Pulmonary artery endothelial cell (primary cell): ENCODE measurements at regions not wholly inside any gene's neighbourhood (a gene's known extent, or its start where the extent isn't known, plus 50 kb on each side); places are given as distances from the start of the nearest gene placed in this dataset.

ENCODE experiments used
- DNase-seq: peaks from one replicate; pipeline ENCODE4 v3.0.0-alpha.2; 2011; ENCODE audit warnings: low read depth, low spot score

DNA sequence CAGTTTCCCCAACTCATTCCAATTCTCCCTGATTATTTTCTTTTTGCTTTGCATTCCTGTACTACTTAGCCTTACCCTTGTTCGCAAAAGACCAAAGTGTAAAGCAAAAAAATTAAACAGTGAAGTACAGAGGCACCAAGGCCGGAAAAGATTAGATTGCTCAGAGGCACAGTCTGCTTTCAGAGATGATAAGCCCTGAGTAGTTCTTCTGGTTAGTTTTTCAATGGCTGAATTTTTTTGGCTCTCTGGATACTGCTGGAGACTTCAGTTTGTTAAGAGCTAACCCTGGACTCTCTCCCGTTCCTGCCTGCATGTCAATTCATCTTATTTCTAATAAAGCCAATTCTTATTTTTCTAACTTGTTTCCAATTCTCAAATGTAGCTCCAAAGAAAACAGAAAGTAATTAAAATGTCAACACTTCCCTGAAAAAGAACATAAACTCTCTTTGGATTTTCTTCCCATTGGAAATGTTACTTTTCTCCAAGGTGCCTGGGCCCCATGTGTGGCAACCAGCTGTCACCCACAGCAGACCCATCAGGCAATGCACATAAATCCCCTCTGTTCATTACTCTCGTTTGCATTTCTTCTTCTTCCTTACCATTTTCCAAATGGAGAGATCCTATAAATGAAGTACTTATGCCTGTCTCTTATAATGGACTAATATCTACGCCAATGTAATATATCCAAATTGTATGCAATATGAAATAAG is 142.8 kb downstream of the BTG1 start:
- no peak for DNase-seq

- no peak for DNase-seq
Measured at GRCh38 chr12:92002195-92002649, 143.4 kb downstream of the BTG1 start.

- DNase-seq, result no peak
Measured at GRCh38 chr12:92000597-92000996, 145.0 kb downstream of the BTG1 start.

- no peak for DNase-seq
Measured at GRCh38 chr12:91999823-92000222, 145.8 kb downstream of the BTG1 start.

DNA sequence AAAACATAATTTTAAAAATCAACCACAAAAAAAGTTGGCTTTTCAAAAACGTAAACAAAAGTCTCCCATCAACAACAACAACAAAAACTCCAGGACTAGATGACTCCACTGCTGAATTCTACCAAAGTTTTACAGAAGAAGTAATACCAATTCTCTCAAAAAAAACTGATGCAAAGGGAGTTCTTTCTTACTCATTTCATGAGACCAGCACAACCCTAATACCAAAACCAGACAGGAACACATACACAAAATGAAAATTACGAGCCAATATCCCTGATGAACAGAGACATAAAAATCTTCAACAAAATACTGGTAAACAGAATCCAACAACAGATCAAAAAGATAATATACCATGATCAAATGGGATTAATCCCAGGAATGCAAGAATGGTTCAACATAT is 147.3 kb downstream of the BTG1 start:
- DNase-seq, result no peak

GRCh38 chr12:91994208-91994797 is 151.3 kb downstream of the BTG1 start:
- no peak for DNase-seq

- no peak for DNase-seq
Measured at GRCh38 chr12:91993287-91994017, 152.2 kb downstream of the BTG1 start.

- no peak for DNase-seq
Measured at GRCh38 chr12:91991399-91992187, 154.1 kb downstream of the BTG1 start.

GRCh38 chr12:91990525-91990924 is 155.1 kb downstream of the BTG1 start:
- peak; percentile 92 for DNase-seq

- DNase-seq, result no peak
Measured at GRCh38 chr12:91989143-91989542, 156.5 kb downstream of the BTG1 start.

- peak; percentile 94 for DNase-seq
Measured at GRCh38 chr12:91988086-91988923, 157.3 kb downstream of the BTG1 start.

DNA sequence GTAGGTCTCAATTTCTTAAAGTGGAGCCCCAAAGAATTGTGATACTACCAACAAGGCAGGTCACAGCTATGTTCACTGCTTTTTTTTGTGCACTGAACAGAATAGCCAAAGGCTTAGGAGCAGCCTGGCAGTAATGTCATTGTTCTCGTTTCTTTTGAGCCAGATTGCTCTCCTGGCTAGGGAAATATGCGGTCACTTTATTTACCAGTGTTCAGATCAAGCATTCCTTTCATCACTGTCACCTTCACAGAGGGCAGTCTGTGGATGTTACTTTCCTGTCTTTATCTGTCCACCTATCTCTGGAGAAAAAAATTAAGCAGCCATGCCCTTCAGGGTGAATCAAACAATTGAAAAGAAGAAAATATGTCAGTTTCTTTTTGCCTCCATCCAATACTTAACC is 159.6 kb downstream of the BTG1 start:
- no peak for DNase-seq

DNA sequence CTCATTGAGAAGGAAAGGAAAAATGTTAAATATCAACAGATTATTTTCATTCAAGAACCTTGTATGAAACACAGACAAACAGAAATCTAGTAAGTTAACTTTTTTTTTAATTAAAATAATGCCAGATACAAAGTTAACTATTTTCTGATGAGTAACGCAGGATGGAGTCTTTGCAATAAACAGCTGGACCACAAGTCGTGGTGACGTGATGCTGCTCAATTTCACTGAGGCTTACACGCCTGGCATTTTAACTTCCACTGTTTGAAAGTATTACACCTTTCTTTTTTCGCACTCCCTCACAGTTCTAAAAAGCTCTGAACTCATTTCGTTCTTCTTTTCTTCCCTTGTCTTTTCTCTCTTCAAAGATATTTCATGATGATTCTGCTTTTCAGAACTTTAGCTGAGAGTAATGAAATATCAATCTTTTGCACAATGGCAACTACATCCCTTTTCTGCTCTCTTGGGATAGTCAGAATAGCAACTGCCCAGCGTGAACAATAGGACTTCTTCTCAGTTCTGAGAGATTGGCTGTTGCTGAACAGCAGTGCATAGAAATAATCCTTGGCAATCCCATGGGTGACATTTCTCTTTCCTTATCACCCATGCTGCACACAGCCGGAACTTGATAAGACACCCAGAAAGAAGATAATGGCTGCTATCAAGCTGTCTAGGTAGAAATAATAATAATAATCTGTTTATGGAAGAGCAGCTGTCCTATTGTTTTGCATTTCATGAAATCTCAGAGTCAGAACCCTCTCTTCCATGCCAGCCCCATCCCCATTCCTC is 160.5 kb downstream of the BTG1 start:
- DNase-seq, result no peak

- no peak for DNase-seq
Measured at GRCh38 chr12:91984556-91984955, 161.1 kb downstream of the BTG1 start.

DNA sequence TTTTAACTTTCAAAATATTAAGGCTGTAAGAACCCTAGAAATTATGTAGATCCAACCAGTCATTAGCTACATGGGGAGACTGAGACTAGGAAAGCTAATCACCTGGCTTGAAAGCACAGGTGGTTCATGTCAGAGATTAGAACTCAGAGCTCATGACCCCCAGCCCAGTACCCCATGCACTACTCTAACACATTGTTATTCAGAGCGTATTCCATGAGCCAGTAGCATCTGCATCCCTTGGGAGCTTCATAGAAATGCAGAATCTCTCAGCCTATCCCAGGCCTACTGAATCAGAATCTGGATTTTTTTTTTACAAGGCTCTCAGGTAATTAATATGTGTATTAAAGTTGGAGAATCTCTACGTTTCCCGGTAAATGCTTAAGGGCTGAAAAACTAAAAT is 161.7 kb downstream of the BTG1 start:
- no peak for DNase-seq

DNA sequence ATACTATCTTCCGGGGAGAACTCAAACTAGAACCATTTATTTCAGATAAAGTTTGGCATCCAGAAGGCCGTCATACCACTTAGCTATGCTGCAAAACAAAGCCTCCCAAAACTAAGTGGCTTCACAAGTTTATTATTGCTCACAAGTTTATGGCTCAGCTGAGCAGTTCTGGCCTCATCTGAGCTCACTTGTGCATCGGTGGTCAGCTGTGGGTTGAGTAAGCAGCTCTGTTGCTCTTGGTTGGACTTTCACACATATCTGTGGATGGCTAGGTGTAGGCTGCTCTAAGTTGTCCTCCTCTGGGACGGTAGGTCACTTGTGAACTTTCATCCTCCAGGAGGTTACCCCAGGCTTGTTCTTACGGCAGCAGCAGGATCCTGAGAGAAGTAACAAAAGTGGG is 162.7 kb downstream of the BTG1 start:
- no peak for DNase-seq

- DNase-seq, result no peak
Measured at GRCh38 chr12:91980389-91980821, 165.2 kb downstream of the BTG1 start.

DNA sequence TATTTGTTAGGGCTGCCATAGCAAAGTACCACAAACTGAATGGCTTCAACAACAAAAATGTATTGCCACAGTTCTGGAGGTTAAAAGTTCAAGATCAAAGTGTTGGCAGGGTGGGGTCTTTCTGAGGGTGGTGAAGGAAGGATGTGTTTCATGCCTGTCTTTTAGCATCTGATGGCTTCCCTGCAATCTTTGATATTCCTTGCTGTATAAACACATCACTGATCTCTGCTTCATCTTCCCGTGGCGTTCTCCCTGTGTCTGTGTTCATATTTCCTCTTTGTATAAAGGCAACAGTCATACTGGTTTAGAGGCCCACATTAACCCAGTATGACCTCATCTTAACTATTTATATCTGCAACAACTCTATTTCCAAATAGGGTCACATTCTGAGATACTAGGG is 167.5 kb downstream of the BTG1 start:
- DNase-seq, result no peak

DNA sequence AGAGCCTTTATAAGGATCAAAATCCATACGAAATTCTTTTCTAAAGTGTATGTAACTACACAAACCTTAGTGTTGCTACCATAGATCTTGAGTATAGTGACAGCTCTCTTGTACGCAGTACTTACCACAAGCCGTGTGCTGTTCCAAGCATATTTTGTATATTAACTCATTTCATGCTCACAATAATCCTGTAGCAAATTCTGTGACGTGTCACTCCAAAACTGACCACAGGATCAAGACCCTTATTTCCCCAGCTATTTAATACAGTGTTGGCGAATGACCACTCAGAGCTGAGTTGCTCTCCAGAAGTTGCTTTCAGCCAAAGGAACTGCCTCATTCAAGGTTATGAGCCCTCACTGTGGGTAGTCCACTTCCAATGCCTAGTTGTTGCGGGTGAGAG is 169.8 kb downstream of the BTG1 start:
- no peak for DNase-seq

- DNase-seq, result no peak
Measured at GRCh38 chr12:91974541-91975085, 171.0 kb downstream of the BTG1 start.
